GM12872 (cell line): ENCODE measurements at regions not wholly inside any gene's neighbourhood (a gene's known extent, or its start where the extent isn't known, plus 50 kb on each side); places are given as distances from the start of the nearest gene placed in this dataset.

ENCODE experiments used
- CTCF ChIP-seq: IDR thresholded peaks from 3 replicates; pipeline ENCODE4 v1.5.1; 2011; ENCODE audit warnings: low read depth, mild to moderate bottlenecking, low read length, moderate library complexity; ENCODE audit not compliant: insufficient read depth

DNA sequence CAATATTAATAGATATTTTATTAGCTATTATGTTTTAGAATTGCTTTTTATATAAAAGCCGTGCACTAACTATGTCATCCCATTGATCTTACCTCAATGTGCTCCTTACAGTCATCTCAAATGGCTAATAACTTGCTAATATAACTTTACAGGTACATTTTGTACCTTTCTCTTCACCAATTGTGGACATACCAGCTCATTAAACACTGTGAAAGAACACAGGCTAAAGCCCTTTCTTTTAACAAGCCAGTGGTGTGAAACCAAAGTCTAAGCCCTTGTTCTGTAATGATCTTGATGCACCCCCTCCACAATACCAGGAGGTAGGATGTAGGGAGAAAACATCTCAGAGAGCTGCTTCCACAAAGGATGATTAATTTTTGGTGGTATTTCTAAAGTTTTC lies 675.3 kb upstream of the USP15 start:
- no peak for TF ChIP-seq CTCF

DNA sequence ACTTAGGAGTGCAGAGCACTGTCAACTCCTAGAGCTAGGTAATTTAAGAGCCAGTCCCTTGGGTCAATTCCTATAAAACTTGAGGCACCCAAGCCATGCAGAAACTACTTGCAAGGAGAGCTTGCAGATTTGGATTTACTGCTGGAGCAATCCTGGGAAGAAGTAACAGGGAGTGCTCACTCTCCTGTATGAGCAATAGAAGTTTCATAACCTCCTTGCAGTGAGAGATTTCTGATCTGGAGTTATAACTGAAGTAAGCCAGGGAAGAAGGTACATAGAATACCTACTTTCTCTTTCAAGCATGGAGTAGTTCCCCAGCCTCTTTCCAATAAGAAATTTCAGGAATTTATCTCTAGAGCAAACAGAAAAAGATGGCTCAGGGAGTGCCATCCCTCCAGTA lies 650.1 kb upstream of the USP15 start:
- no peak for TF ChIP-seq CTCF

- no peak for TF ChIP-seq CTCF
Measured at GRCh38 chr12:61629702-61630101, 630.5 kb upstream of the USP15 start.

GRCh38 chr12:61646639-61647038 lies 613.6 kb upstream of the USP15 start:
- TF ChIP-seq CTCF = no peak

DNA sequence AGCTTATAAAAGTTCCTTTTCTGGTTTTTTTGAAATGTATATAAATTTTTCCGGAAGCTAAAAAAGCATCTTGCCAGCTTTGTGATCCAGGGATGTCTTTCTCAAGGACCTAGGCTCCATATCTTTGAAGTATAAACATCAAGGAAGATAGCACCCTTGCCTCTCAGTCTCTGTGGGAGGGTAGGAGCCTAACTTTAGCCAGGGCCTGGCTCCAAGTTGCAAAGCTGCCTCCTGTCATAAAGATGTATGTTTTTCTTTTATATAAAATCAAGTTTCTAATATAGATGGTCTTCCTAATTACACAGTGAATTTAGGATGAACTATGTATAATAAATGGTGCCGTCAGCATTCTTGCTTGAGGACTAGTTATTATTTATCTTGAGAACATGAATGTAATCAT lies 612.6 kb upstream of the USP15 start:
- TF ChIP-seq CTCF = no peak

DNA sequence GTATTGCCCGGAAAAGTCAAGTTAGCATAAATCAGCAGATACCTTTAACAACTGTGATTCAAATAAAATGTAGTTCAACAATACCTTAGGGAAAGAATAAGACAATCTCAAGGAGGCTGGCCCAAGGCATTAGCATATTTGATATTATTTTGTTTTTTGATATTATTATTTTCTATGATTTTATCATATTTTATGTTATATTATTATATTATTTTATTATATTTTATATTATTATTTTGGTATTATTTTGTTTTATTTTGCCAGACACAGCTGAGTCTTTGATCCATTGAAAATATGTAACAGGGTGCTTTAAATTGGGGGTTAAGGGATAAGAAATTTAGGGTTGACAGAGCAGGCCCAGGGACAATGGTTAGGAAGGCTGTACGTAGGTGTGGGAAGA lies 607.9 kb upstream of the USP15 start:
- TF ChIP-seq CTCF = no peak

DNA sequence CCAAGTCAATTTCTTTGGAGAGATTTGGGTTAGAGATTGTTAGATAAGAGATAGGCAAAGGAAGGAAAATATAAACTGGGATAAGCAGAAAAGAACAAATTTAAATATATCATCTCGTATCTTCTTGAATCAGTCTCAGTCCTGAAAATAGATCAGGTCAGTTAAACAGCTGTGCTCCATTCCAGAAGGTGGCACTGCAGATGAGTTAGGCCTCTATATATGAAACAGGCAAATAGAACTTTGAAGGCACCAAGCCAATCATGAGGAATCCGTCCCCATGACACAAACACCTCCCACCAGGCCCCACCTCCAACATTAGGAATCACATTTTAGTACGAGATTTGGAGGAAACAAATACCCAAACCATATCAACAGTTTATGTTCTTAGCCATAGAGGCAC lies 605.5 kb upstream of the USP15 start:
- TF ChIP-seq CTCF = no peak

- no peak for TF ChIP-seq CTCF
Measured at GRCh38 chr12:61655241-61655640, 605.0 kb upstream of the USP15 start.
